Effector memory CD4-positive, alpha-beta T cell (primary cell): ENCODE measurements at regions not wholly inside any gene's neighbourhood (a gene's known extent, or its start where the extent isn't known, plus 50 kb on each side); places are given as distances from the start of the nearest gene placed in this dataset.
"Not testable (repeated sequence)": the region's sequence is repeated elsewhere in the genome, so short reads cannot be mapped to it uniquely, and the experiment has no call there.

Source experiments
- DNase-seq, 3 donors: peaks; one replicate each; pipeline ENCODE4 v3.0.0-alpha.2; 2020
- H3K27ac ChIP-seq: 2 replicates; pipeline ENCODE4 v1.7.0; 2013; ENCODE audit warnings: mild to moderate bottlenecking, low read length, moderate library complexity; ENCODE audit not compliant: insufficient read depth, poor library complexity, severe bottlenecking
- H3K27me3 ChIP-seq: replicated peaks from 2 replicates; pipeline ENCODE4 v1.7.0; 2013; ENCODE audit warnings: mild to moderate bottlenecking, low read length; ENCODE audit not compliant: insufficient read depth, control insufficient read depth, poor library complexity, severe bottlenecking
- H3K36me3 ChIP-seq: 2 replicates; pipeline ENCODE4 v1.7.0; 2013; ENCODE audit warnings: mild to moderate bottlenecking, low read length, moderate library complexity; ENCODE audit not compliant: control insufficient read depth, insufficient read depth
- H3K4me1 ChIP-seq: 2 replicates; pipeline ENCODE4 v1.7.0; 2013; ENCODE audit warnings: low read length, mild to moderate bottlenecking; ENCODE audit not compliant: control insufficient read depth, insufficient read depth, poor library complexity, severe bottlenecking
- H3K4me3 ChIP-seq: 2 replicates; pipeline ENCODE4 v1.7.0; 2013; ENCODE audit warnings: low read length, low read depth, mild to moderate bottlenecking; ENCODE audit not compliant: insufficient read depth, poor library complexity, severe bottlenecking
- H3K9me3 ChIP-seq: 2 replicates; pipeline ENCODE4 v1.7.0; 2013; ENCODE audit warnings: mild to moderate bottlenecking, low read length, moderate library complexity; ENCODE audit not compliant: control insufficient read depth

DNA sequence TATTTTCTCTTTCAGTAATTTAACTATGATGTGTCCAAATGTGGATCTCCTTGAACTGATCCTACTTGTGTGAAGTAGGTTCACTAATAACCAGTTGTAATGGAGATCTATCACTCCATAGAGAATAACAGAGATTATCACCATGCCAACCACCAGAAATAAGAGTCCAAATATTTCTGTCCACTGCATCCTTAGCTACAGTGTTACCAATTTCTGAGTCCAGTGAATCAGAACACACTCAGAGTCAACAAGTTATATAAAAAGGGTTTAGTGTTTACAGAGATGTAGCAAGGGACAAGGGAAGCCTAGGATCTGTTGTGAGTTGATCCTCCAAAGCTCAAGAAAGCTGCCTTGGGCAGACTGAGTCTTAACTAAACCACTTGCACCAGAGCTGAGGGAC, 882.8 kb downstream of the TBC1D32 start:
- H3K27ac ChIP-seq, result no peak overlapping the region
- H3K9me3 ChIP-seq, result no peaks in the 10 kb centered on the region
- H3K4me1 ChIP-seq, result no peaks in the 10 kb centered on the region
- no peak for DNase-seq
- H3K4me3 ChIP-seq, result no peak overlapping the region
- no peaks in the 10 kb centered on the region for H3K27me3 ChIP-seq
- H3K36me3 ChIP-seq, result no peaks in the 10 kb centered on the region

DNA sequence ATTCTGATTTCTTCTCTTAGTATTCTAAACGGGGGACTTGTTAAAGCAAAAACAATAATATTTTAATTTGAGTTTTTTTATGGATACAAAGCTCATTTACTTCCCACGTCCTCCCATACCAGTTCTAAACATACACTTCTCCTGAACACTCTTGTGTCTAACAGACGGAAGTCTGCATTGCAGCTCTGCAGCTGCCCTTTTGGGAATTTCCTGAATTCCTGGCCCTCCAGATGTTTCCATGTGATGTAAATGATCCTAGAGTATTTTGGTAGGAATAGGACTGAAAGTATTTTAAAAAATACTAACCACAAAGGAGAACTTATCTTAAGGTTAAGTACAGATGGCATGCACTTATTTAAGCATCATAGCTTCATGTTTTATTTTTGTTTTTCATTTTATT, 886.7 kb downstream of the TBC1D32 start:
- H3K36me3 ChIP-seq, result no peaks in the 10 kb centered on the region
- no peaks in the 10 kb centered on the region for H3K9me3 ChIP-seq
- no peak for DNase-seq
- H3K4me1 ChIP-seq, result no peaks in the 10 kb centered on the region
- no peak overlapping the region for H3K27ac ChIP-seq
- H3K4me3 ChIP-seq, result no peak overlapping the region
- no peaks in the 10 kb centered on the region for H3K27me3 ChIP-seq

DNA sequence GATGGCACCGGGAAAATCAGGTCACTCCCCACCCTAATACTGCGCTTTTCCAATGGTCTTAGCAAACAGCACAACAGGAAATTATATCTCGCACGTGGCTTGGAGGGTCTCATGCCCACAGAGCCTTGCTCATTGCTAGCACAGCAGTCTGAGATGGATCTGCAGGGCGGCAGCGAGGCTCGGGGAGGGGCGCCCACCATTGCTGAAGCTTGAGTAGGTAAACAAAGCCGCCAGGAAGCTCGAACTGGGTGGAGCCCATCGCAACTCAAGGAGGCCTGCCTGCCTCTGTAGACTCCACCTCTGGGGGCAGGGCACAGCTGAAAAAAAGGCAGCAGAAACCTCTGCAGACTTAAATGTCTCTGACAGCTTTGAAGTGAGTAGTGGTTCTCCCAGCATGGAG, 901.4 kb downstream of the TBC1D32 start:
- H3K27ac ChIP-seq, H3K27me3 ChIP-seq, H3K4me1 ChIP-seq, H3K4me3 ChIP-seq, H3K36me3 ChIP-seq, DNase-seq, H3K9me3 ChIP-seq: not testable (repeated sequence)

DNA sequence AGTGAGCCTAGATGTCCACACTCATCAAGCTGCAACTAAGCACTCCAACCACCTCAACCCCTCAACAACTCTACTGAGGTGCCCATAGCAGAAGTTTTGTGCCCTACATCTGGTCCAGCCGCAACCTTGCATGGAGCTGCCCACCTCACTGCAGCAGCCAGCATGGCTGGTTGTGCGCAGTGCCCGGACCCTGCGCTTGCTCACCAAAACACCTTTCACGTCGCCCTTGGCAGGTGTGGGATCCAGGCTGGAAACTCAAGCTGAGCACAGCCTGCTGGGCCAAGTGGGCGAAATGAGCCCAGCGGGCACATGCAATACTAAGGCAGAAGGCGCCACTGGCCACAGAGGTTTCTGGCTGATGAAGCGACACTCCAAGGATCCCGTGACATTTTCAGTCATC, 902.4 kb downstream of the TBC1D32 start:
- no peak overlapping the region for H3K4me3 ChIP-seq

DNA sequence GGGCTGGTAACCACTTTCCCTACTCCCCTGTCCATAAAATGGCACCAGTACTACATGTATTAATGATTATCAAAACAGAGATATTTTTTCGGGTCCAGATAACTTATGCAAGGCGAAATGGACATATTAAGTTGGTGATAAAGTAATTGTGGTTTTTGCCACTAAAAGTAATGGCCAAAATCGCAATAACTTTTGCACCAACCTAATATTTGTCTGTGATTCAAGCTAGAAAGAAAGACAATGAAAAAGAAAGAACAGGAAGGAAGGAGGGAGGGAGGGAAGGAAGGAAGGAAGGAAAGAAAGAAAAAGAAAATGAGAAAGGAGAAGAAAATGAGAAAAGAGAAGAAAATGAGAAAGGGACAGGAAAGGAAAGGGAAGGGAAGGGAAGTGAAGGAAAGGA, 922.9 kb downstream of the TBC1D32 start:
- no peak overlapping the region for H3K27ac ChIP-seq
- no peak overlapping the region for H3K4me3 ChIP-seq
- DNase-seq, result no peak
- no peaks in the 10 kb centered on the region for H3K36me3 ChIP-seq
- no peaks in the 10 kb centered on the region for H3K4me1 ChIP-seq
- no peaks in the 10 kb centered on the region for H3K27me3 ChIP-seq
- no peaks in the 10 kb centered on the region for H3K9me3 ChIP-seq

More for the DNA sequence above, 902.4 kb downstream of the TBC1D32 start:
- Histone ChIP-seq H3K36me3 (no peaks in the 10 kb centered on the region), H3K27me3 (no peaks in the 10 kb centered on the region), H3K9me3 (no peaks in the 10 kb centered on the region), H3K27ac (no peak overlapping the region), H3K4me1 (no peaks in the 10 kb centered on the region)
- DNase-seq, result no peak

DNA sequence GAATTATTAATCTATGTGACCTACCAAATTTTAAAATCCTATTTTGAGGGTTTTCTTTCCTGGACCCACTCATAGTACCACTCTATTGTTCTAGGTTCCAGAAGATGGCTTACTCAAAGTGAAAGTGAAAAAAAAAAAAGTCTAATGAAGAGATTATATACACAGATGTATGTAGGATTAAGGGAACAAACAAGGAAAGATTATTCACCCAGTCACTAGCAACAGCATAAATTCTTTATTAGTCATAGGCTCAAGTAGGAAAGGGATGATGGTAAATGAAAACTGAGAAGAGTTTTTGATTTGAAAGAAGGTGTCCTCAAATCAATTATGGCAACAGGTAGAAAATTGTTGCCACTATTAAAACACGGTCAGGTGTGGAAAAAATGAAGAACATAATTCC, 923.7 kb downstream of the TBC1D32 start:
- Histone ChIP-seq H3K4me1 (no peaks in the 10 kb centered on the region), H3K27ac (no peak overlapping the region), H3K9me3 (no peaks in the 10 kb centered on the region), H3K27me3 (no peaks in the 10 kb centered on the region), H3K4me3 (no peak overlapping the region), H3K36me3 (no peaks in the 10 kb centered on the region)
- no peak for DNase-seq

DNA sequence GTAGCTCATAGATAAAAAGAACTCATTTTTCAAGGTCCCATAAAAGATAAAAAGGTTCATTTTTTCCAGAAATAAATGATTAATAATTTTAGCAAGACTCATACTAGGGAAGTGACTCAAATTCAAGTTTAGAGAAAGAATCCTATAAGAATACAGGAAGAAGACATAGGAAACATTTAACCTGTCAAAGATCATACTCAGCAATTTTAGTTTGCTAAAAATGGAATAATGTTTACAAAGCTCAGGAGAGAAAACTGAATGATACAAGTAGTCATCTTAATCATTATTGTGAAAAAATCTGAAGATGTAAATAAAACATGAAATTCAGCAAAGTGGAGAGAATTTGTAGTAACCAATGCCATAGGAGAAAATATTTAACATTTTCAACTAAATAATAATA, 926.6 kb downstream of the TBC1D32 start:
- H3K36me3 ChIP-seq, result no peaks in the 10 kb centered on the region
- no peak overlapping the region for H3K4me3 ChIP-seq
- H3K27ac ChIP-seq, result no peak overlapping the region
- H3K27me3 ChIP-seq, result no peaks in the 10 kb centered on the region
- H3K4me1 ChIP-seq, result no peaks in the 10 kb centered on the region
- no peak for DNase-seq
- no peaks in the 10 kb centered on the region for H3K9me3 ChIP-seq

DNA sequence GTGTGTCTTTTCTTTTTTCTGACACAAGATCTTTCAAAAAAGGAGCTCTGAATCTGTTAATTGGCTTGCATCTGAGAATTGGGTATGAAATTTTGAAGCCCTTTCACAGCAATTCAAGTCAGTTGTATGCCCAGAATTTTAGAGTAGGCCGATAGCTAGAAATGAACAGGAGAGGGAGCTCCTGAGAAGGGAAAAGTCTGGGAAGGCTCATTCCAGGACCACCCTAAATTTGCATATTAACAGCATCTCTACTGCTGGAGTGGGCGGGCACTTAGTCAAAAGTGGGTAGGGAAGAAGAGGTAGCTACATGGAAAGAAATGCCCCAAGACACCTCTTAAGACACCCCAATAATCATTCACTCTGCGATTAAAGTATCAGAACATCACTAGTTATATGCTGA, 928.3 kb downstream of the TBC1D32 start:
- no peaks in the 10 kb centered on the region for H3K9me3 ChIP-seq
- no peak overlapping the region for H3K4me3 ChIP-seq
- no peak overlapping the region for H3K27ac ChIP-seq
- DNase-seq, result no peak
- no peaks in the 10 kb centered on the region for H3K27me3 ChIP-seq
- H3K36me3 ChIP-seq, result no peaks in the 10 kb centered on the region
- H3K4me1 ChIP-seq, result no peaks in the 10 kb centered on the region

DNA sequence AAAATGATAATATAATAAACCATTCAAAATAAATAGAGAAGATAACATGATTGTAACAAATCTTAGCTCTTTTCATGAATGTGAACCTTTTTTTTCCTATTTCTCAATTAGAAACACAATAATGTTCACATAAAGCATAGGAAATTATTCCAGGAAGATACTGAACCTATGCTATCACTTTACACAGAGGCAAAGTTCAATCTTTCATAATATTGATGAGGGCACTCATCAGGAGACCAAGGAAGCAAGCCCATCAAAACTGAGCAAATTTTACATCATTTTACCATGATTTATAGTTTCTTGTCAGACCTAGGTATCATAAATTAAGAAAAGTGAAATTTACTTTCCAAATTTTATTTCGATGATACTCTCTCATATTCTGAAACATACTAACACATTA, 938.5 kb downstream of the TBC1D32 start:
- H3K4me3 ChIP-seq, result no peak overlapping the region

DNA sequence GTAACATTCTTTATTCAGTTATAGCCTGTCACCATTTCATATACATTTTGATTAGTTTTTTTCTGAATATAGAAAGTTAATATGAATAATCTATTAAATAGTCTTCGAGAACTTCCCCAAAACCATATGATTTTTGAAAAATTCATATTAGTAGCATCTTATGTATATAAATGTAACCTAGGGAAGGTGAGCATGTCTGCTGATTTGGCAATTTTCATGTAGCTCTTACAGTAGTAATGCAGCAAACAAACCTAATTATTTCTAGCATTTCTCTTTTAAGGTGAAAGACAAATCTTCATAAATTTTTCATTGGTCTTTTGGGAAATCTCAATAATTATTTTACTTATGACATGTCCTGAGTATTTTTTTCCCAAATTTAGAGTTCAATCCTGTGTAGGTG, 939.0 kb downstream of the TBC1D32 start:
- no peaks in the 10 kb centered on the region for H3K9me3 ChIP-seq

More for the DNA sequence above, 938.5 kb downstream of the TBC1D32 start:
- no peaks in the 10 kb centered on the region for H3K9me3 ChIP-seq
- H3K27ac ChIP-seq, result no peak overlapping the region
- DNase-seq, result no peak
- H3K36me3 ChIP-seq, result no peaks in the 10 kb centered on the region
- H3K4me1 ChIP-seq, result no peaks in the 10 kb centered on the region
- H3K27me3 ChIP-seq, result no peaks in the 10 kb centered on the region

DNA sequence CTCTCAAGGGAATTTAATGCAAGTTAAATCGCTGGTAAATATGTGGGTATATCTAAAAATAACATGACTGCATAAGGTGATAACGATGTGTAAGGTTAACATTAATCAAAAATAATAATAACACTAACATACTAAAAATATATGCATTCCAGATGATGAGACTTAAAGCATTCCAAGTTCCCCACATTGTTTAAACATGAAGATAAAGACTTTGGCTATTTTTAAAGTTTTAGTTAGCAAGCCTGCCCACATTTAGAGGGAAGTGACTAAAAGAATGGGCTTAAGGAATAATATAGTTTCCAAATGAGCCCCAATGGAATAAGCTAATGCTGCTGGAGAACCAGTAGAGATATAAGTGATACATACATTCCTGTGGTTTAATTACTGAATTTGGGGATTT, 941.3 kb downstream of the TBC1D32 start:
- H3K9me3 ChIP-seq, result no peaks in the 10 kb centered on the region
- no peaks in the 10 kb centered on the region for H3K36me3 ChIP-seq
- DNase-seq, result no peak
- no peak overlapping the region for H3K27ac ChIP-seq
- H3K27me3 ChIP-seq, result no peaks in the 10 kb centered on the region
- H3K4me1 ChIP-seq, result no peaks in the 10 kb centered on the region
- H3K4me3 ChIP-seq, result no peak overlapping the region

More for the DNA sequence above, 939.0 kb downstream of the TBC1D32 start:
- no peaks in the 10 kb centered on the region for H3K36me3 ChIP-seq
- no peaks in the 10 kb centered on the region for H3K27me3 ChIP-seq
- DNase-seq, result no peak
- H3K27ac ChIP-seq, result no peak overlapping the region
- H3K4me1 ChIP-seq, result no peaks in the 10 kb centered on the region
- no peak overlapping the region for H3K4me3 ChIP-seq
